ENCODE measurements at regions not wholly inside any gene's neighbourhood (a gene's known extent, or its start where the extent isn't known, plus 50 kb on each side); places are given as distances from the start of the nearest gene placed in this dataset.

DNA sequence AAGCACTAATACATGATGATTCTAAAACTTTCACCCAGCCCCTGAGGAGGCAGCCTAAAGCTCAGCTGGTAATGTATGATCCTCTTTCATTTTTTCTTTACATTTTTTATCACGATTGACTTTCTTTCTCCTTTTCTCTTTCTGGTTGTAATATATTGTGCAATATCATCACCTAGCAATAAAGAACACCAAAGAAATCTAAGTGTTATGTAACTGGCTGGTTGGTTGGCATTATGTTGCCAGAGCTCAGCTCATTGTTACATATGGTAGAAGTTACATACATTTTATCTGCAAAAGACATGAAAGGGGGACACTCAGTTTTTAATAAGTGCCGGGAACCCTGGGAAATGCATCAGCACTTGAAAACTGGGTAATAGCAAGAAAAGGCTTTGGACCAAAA, 432.1 kb upstream of the DDI1 start:
- 14% methylated on average over 2 of the region's 2 CpGs for WGBS (ENCODE audit: insufficient coverage, insufficient replicate concordance, low lambda C conversion rate, missing lambda C conversion rate)
- H3K36me3 ChIP-seq (ENCODE audit: control insufficient read depth in 2 of 2, insufficient read depth in 2 of 2, low read length in 1 of 2), result no peaks in the 10 kb centered on the region
- ATAC-seq (no peak), FAIRE-seq (no peak), DNase-seq (ENCODE audit: low read depth, low spot score) (no peak)
- TF ChIP-seq MEF2B (IDR thresholded peaks at IDR 0.05; ENCODE audit: partially characterized antibody, poor library complexity, severe bottlenecking), result no peak
- no peak for TF ChIP-seq NFYA (IDR thresholded peaks at IDR 0.05; ENCODE audit: borderline replicate concordance, low read depth, low read length)
- TF ChIP-seq NRF1 (conservative IDR thresholded peaks at IDR 0.05; ENCODE audit: low read depth, low read length), result no peak
- no peak for TF ChIP-seq EED (IDR thresholded peaks at IDR 0.05; ENCODE audit: low read depth)
- no peak for TF ChIP-seq KAT2A (conservative IDR thresholded peaks at IDR 0.05; ENCODE audit: control insufficient read depth, low read depth, low read length)
- TF ChIP-seq NFYB (IDR thresholded peaks at IDR 0.05; ENCODE audit: insufficient read depth, low read depth, low read length), result no peak
- no peak for TF ChIP-seq MTA2 (IDR thresholded peaks at IDR 0.05; ENCODE audit: low read depth)
- TF ChIP-seq, protein P1, sequence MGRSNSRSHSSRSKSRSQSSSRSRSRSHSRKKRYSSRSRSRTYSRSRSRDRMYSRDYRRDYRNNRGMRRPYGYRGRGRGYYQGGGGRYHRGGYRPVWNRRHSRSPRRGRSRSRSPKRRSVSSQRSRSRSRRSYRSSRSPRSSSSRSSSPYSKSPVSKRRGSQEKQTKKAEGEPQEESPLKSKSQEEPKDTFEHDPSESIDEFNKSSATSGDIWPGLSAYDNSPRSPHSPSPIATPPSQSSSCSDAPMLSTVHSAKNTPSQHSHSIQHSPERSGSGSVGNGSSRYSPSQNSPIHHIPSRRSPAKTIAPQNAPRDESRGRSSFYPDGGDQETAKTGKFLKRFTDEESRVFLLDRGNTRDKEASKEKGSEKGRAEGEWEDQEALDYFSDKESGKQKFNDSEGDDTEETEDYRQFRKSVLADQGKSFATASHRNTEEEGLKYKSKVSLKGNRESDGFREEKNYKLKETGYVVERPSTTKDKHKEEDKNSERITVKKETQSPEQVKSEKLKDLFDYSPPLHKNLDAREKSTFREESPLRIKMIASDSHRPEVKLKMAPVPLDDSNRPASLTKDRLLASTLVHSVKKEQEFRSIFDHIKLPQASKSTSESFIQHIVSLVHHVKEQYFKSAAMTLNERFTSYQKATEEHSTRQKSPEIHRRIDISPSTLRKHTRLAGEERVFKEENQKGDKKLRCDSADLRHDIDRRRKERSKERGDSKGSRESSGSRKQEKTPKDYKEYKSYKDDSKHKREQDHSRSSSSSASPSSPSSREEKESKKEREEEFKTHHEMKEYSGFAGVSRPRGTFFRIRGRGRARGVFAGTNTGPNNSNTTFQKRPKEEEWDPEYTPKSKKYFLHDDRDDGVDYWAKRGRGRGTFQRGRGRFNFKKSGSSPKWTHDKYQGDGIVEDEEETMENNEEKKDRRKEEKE (IDR thresholded peaks at IDR 0.05), result no peak
- no peak for TF ChIP-seq HDAC6 (IDR thresholded peaks at IDR 0.05; ENCODE audit: unreplicated experiment)
- no peak for TF ChIP-seq CREB1 (IDR thresholded peaks at IDR 0.05; ENCODE audit: low read depth)
- TF ChIP-seq, protein P2, sequence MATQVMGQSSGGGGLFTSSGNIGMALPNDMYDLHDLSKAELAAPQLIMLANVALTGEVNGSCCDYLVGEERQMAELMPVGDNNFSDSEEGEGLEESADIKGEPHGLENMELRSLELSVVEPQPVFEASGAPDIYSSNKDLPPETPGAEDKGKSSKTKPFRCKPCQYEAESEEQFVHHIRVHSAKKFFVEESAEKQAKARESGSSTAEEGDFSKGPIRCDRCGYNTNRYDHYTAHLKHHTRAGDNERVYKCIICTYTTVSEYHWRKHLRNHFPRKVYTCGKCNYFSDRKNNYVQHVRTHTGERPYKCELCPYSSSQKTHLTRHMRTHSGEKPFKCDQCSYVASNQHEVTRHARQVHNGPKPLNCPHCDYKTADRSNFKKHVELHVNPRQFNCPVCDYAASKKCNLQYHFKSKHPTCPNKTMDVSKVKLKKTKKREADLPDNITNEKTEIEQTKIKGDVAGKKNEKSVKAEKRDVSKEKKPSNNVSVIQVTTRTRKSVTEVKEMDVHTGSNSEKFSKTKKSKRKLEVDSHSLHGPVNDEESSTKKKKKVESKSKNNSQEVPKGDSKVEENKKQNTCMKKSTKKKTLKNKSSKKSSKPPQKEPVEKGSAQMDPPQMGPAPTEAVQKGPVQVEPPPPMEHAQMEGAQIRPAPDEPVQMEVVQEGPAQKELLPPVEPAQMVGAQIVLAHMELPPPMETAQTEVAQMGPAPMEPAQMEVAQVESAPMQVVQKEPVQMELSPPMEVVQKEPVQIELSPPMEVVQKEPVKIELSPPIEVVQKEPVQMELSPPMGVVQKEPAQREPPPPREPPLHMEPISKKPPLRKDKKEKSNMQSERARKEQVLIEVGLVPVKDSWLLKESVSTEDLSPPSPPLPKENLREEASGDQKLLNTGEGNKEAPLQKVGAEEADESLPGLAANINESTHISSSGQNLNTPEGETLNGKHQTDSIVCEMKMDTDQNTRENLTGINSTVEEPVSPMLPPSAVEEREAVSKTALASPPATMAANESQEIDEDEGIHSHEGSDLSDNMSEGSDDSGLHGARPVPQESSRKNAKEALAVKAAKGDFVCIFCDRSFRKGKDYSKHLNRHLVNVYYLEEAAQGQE (IDR thresholded peaks at IDR 0.05; ENCODE audit: low read depth, low read length), result no peak
- TF ChIP-seq, protein P3, sequence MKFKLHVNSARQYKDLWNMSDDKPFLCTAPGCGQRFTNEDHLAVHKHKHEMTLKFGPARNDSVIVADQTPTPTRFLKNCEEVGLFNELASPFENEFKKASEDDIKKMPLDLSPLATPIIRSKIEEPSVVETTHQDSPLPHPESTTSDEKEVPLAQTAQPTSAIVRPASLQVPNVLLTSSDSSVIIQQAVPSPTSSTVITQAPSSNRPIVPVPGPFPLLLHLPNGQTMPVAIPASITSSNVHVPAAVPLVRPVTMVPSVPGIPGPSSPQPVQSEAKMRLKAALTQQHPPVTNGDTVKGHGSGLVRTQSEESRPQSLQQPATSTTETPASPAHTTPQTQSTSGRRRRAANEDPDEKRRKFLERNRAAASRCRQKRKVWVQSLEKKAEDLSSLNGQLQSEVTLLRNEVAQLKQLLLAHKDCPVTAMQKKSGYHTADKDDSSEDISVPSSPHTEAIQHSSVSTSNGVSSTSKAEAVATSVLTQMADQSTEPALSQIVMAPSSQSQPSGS (IDR thresholded peaks at IDR 0.05; ENCODE audit: low read length), result no peak
- no peak overlapping the region for H3K4me2 ChIP-seq (ENCODE audit: control insufficient read depth, insufficient read depth)
- RAD21 ChIA-PET (ENCODE audit: unreplicated experiment), result no interaction called here
- no TSS peak for BruUV-seq (replicated peaks)
- no peaks in the 10 kb centered on the region for H3K9me3 ChIP-seq (replicated peaks; ENCODE audit: control insufficient read depth, insufficient read depth, low read length)
- in situ Hi-C loops (cut with MboI) (loop anchor here (5.0 kb wide), 1 partner anchor 277 kb away; no protein-coding TSS in a partner anchor), intact Hi-C loops (cut with micrococcal nuclease; ENCODE audit: unreplicated experiment) (loop anchor here (10.0 kb wide), 1 partner anchor 510 kb away; the partner anchor contains the start of gene DCUN1D5)
- H3K4me1 ChIP-seq (ENCODE audit: control insufficient read depth, insufficient read depth, low read length), result no peaks in the 10 kb centered on the region
- CTCF ChIA-PET, result interaction anchor here (1.0 to 2.3 kb wide), 3 partner anchors 10 to 278 kb away, joined by 3 to 7 read pairs (median 3); no protein-coding TSS in a partner anchor
- H3K27me3 ChIP-seq (replicated peaks in 1 of 2; ENCODE audit: control insufficient read depth in 2 of 2, insufficient read depth in 2 of 2, low read length in 1 of 2), result no peaks in the 10 kb centered on the region
- H3K9ac ChIP-seq (ENCODE audit: control insufficient read depth, insufficient read depth, low read length), result no peak overlapping the region
- no peak overlapping the region for H3K27ac ChIP-seq (ENCODE audit: control insufficient read depth, insufficient read depth)
- no peak overlapping the region for H2AFZ ChIP-seq (ENCODE audit: control insufficient read depth, low read depth, low read length)
- SMC1A ChIA-PET (ENCODE audit: uncharacterized antibody, unreplicated experiment), result no interaction called here
- POLR2A ChIA-PET, result no interaction called here
- H3K79me2 ChIP-seq (ENCODE audit: control insufficient read depth, insufficient read depth, low read length), result no peaks in the 10 kb centered on the region
- no peak overlapping the region for H3K4me3 ChIP-seq
- no peaks in the 10 kb centered on the region for H4K20me1 ChIP-seq (ENCODE audit: control insufficient read depth, insufficient read depth)

Data from GM12878 (cell line).